GM12878 (cell line): ENCODE measurements at regions not wholly inside any gene's neighbourhood (a gene's known extent, or its start where the extent isn't known, plus 50 kb on each side); places are given as distances from the start of the nearest gene placed in this dataset.

Experiments
- ATAC-seq: fragments of 200-7000 bp; cut with Tn5 transposase; 3 replicates; pipeline ENCODE4 v1.9.1; 2020; ENCODE audit warnings: mild to moderate bottlenecking, moderate library complexity
- BruUV-seq: library from RNA; stranded (reverse); fragments of 400-500 nt; replicated peaks from 2 replicates; lab custom pipeline; 2021; lab: Mats Ljungman, UMichigan
- CTCF ChIA-PET: fragments of 300-600 bp; sonication (Branson Sonifier 250); formaldehyde crosslinking; extraction: SDS; loops from one replicate; lab custom pipeline; 2021; ENCODE audit warnings: inconsistent platforms; lab: Yijun Ruan, JAX
- POLR2A ChIA-PET: fragments of 350-600 bp; formaldehyde crosslinking; extraction: SDS; loops from one replicate; lab custom pipeline; 2021; ENCODE audit warnings: inconsistent platforms; lab: Charles Lee
- RAD21 ChIA-PET: fragments of 300-600 bp; sonication (Branson Sonifier 250); formaldehyde crosslinking; loops from one replicate; lab custom pipeline; 2023; ENCODE audit warnings: antibody characterized with exemption; ENCODE audit not compliant: unreplicated experiment; lab: Charles Lee
- SMC1A ChIA-PET: fragments of 300-600 bp; sonication (Branson Sonifier 250); formaldehyde crosslinking; loops from one replicate; lab custom pipeline; 2023; ENCODE audit not compliant: unreplicated experiment, uncharacterized antibody; lab: Charles Lee
- DNase-seq: peaks from one replicate; pipeline ENCODE4 v3.0.0-alpha.2; 2011; ENCODE audit warnings: low read depth, low spot score
- FAIRE-seq: peaks from 3 replicates; lab custom pipeline; 2011; peaks lifted over from hg19 to GRCh38; lab: Jason Lieb, UNC
- H2AFZ ChIP-seq: 2 replicates; pipeline ENCODE4 v1.6.0; 2011; ENCODE audit warnings: low read depth, low read length, control low read depth; ENCODE audit not compliant: control insufficient read depth
- H3K27ac ChIP-seq: 2 replicates; pipeline ENCODE4 v1.5.1; 2011; ENCODE audit warnings: control low read depth; ENCODE audit not compliant: control insufficient read depth, insufficient read depth
- H3K27me3 ChIP-seq, 2 experiments: replicated peaks in 1 of 2; 2 replicates each; pipeline versions ENCODE4 v1.6.0 to v1.6.1; 2011; ENCODE audit warnings: low read length in 1 of 2; ENCODE audit not compliant: control insufficient read depth in 2 of 2, insufficient read depth in 2 of 2
- H3K36me3 ChIP-seq, 2 experiments: 2 replicates each; pipeline ENCODE4 v1.5.1; 2011; ENCODE audit warnings: low read length in 1 of 2; ENCODE audit not compliant: control insufficient read depth in 2 of 2, insufficient read depth in 2 of 2
- H3K4me1 ChIP-seq: 2 replicates; pipeline ENCODE4 v1.6.1; 2011; ENCODE audit warnings: mild to moderate bottlenecking, low read length, moderate library complexity, mixed read lengths; ENCODE audit not compliant: control insufficient read depth, insufficient read depth
- H3K4me2 ChIP-seq: 2 replicates; pipeline ENCODE4 v1.6.0; 2011; ENCODE audit warnings: control low read depth; ENCODE audit not compliant: control insufficient read depth, insufficient read depth
- H3K4me3 ChIP-seq: fragments of 200-600 bp; sonication (generic); 2 replicates; pipeline ENCODE4 v1.5.1; 2016
- H3K79me2 ChIP-seq: 2 replicates; pipeline ENCODE4 v1.6.0; 2011; ENCODE audit warnings: low read length; ENCODE audit not compliant: control insufficient read depth, insufficient read depth
- H3K9ac ChIP-seq: 2 replicates; pipeline ENCODE4 v1.8.0; 2011; ENCODE audit warnings: low read length, control low read depth, mixed read lengths; ENCODE audit not compliant: control insufficient read depth, insufficient read depth
- H3K9me3 ChIP-seq: replicated peaks from 3 replicates; pipeline ENCODE4 v1.5.1; 2011; ENCODE audit warnings: mild to moderate bottlenecking, low read length; ENCODE audit not compliant: control insufficient read depth, insufficient read depth
- H4K20me1 ChIP-seq: 2 replicates; pipeline ENCODE4 v1.6.0; 2011; ENCODE audit not compliant: control insufficient read depth, insufficient read depth
- CUX1 ChIP-seq: IDR thresholded peaks from 2 replicates; pipeline ENCODE4 v1.6.1; 2012; ENCODE audit warnings: improper control_type of control experiment, low read depth, low read length; ENCODE audit not compliant: insufficient replicate concordance
- E4F1 ChIP-seq: fragments of 450-650 bp; IDR thresholded peaks from 2 replicates; pipeline ENCODE4 v1.6.1; 2018; ENCODE audit warnings: borderline replicate concordance, mild to moderate bottlenecking; ENCODE audit not compliant: partially characterized antibody
- HDAC2 ChIP-seq: fragments of 200-600 bp; sonication (generic); IDR thresholded peaks from 2 replicates; pipeline ENCODE4 v1.6.1; 2017
- KLF5 ChIP-seq: fragments of 450-650 bp; IDR thresholded peaks from 2 replicates; pipeline ENCODE4 v1.6.1; 2014; ENCODE audit warnings: mild to moderate bottlenecking; ENCODE audit not compliant: partially characterized antibody
- MTA3 ChIP-seq: IDR thresholded peaks from 2 replicates; pipeline ENCODE4 v1.6.1; 2012; ENCODE audit warnings: low read length, inconsistent platforms, borderline replicate concordance
- NFXL1 ChIP-seq: fragments of 450-650 bp; IDR thresholded peaks from 2 replicates; pipeline ENCODE4 v1.6.1; 2017; ENCODE audit warnings: antibody characterized with exemption, mild to moderate bottlenecking, borderline replicate concordance
- WRNIP1 ChIP-seq: IDR thresholded peaks from 2 replicates; pipeline ENCODE4 v1.6.1; 2011; ENCODE audit warnings: low read depth, low read length, improper control_type of control experiment, borderline replicate concordance
- WGBS: methylation state at CpG from one replicate; pipeline ENCODE4 v1.1.6; 2016; ENCODE audit warnings: low lambda C conversion rate; ENCODE audit not compliant: insufficient replicate concordance, insufficient coverage; ENCODE audit errors: missing lambda C conversion rate; 5-methylcytosine and 5-hydroxymethylcytosine counted together
- in situ Hi-C: fragments of 300-500 bp; cut with MboI; formaldehyde crosslinking; loops from 9 replicates; pipeline ENCODE4 v1.14.3; 2018; ENCODE audit warnings: mixed read lengths
- intact Hi-C: fragments of 100-400 bp; cut with micrococcal nuclease; formaldehyde crosslinking; loops from one replicate; pipeline ENCODE4 v1.14.2; 2022; ENCODE audit not compliant: unreplicated experiment

- no peak overlapping the region for H3K4me2 ChIP-seq
- no peak for TF ChIP-seq HDAC2
- TF ChIP-seq CUX1 = no peak
- TF ChIP-seq MTA3 = no peak
- TF ChIP-seq NFXL1 = no peak
- TF ChIP-seq E4F1 = no peak
- no peak for TF ChIP-seq WRNIP1
- TF ChIP-seq KLF5 = no peak
- H3K4me3 ChIP-seq = no peak overlapping the region
- CTCF ChIA-PET = interaction anchor here (0.6 kb wide), 1 partner anchor 46 kb away, joined by 3 read pairs; no protein-coding TSS in a partner anchor
- ATAC-seq = no peak
- RAD21 ChIA-PET = no interaction called here
- no peaks in the 10 kb centered on the region for H3K36me3 ChIP-seq
- no peak for FAIRE-seq
- H3K27ac ChIP-seq = no peak overlapping the region
- POLR2A ChIA-PET = no interaction called here
- in situ Hi-C loops (no loop called here), intact Hi-C loops (no loop called here)
- H2AFZ ChIP-seq = no peak overlapping the region
- H3K9me3 ChIP-seq = no peaks in the 10 kb centered on the region; the same call in 2 of the 3 replicates
- WGBS = 15% methylated on average over 11 of the region's 11 CpGs
- no peak overlapping the region for H3K9ac ChIP-seq
- no TSS peak for BruUV-seq
- no peaks in the 10 kb centered on the region for H3K79me2 ChIP-seq
- H4K20me1 ChIP-seq = no peaks in the 10 kb centered on the region
- SMC1A ChIA-PET = no interaction called here
- no peaks in the 10 kb centered on the region for H3K4me1 ChIP-seq
- H3K27me3 ChIP-seq = no peaks in the 10 kb centered on the region; a peak in 2 of 4 replicates
- no peak for DNase-seq
Measured at GRCh38 chr16:9679213-9679767, 502.9 kb downstream of the GRIN2A start.
